T1000 (cell line): ENCODE measurements at regions not wholly inside any gene's neighbourhood (a gene's known extent, or its start where the extent isn't known, plus 50 kb on each side); places are given as distances from the start of the nearest gene placed in this dataset.
"Not testable (repeated sequence)": the region's sequence is repeated elsewhere in the genome, so short reads cannot be mapped to it uniquely, and the experiment has no call there.

Experiments used
- DNase-seq: peaks from one replicate; lab custom pipeline; 2025; ENCODE audit warnings: mixed read lengths; lab: John Stamatoyannopoulos, UW

DNA sequence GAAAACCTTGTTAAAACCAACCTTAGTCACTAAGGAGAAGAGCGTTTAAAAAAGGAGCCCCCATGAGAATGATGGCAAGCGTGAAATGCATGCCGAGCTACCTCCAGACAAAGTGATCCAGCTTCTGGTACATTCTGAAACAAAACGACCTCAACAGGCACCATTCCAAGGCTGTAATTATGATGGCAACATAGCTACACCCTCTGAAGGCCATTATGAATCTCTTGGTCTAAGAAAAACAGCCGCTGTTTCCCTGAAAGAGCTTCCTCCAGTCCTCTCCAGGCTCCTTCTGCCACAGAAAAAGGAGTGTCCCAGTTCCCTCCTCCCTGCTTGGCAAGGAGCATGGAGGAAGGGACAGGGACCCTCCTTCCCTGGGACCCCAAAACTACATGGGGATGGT, 50.0 kb upstream of the ABLIM1 start:
- no peak for DNase-seq

- no peak for DNase-seq
These were observed 50.8 kb upstream of the ABLIM1 start for GRCh38 chr10:114708717-114709335.

DNA sequence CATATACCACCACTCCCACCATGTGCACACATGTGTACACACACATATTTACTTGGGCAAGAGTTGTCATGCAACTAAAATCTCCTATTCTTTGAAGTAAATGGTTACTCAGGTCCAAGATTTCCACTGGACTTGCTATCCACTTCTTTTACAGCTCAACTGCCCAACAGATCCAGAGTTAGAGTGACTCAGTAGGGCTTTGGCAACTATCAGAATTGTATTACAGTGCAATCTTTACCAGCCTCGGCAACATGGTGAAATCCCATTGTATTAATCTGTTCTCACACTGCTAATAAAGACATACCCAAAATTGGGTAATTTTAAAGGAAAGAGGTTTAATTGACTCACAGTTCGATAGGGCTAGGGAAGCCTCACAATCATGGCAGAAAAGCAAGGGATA, 51.9 kb upstream of the ABLIM1 start:
- DNase-seq = no peak

- DNase-seq = no peak
These were observed 53.2 kb upstream of the ABLIM1 start for GRCh38 chr10:114711176-114711868.

DNA sequence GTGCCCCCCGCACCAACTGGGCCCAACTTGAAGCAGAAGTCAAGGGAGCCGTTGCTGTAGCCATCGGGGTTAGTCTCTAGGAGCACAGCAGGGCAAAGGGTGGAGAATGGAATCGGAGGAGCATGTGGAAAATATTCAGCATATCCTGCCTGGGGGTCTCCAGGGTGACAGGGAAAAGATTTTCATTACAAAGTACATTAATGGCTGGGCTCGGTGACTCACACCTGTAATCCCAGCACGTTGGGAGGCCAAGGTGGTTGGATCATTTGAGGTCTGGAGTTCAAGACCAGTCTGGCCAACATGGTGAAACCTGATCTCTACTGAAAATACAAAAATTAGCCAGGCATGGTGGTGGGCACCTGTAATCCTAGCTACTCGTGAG, 53.8 kb upstream of the ABLIM1 start:
- no peak for DNase-seq

- no peak for DNase-seq
These were observed 55.5 kb upstream of the ABLIM1 start for GRCh38 chr10:114713525-114714090.

DNA sequence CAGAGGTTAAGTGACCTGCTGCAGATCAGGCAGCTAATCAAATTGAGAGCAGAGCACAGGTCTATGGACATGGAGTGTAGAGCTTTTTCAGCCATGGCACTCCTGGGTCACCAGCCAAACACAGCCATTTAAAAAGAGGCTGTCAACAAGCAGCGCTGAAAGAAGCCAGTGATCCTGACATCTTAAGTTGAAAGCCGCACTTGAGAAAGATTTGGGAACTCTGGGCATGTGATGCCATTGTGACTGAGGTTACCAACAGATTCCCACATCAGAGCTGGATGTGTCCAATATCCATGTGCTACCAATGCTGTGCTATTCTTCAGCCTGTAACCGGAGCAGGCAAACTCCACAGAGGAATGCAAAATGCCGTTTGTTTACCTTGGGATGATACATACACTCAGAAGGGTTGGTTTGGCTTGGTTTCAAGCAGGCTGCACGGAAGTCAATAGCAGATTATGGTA, 56.2 kb upstream of the ABLIM1 start:
- peak; percentile 38 for DNase-seq

GRCh38 chr10:114715171-114715670, 57.1 kb upstream of the ABLIM1 start:
- DNase-seq = no peak

DNA sequence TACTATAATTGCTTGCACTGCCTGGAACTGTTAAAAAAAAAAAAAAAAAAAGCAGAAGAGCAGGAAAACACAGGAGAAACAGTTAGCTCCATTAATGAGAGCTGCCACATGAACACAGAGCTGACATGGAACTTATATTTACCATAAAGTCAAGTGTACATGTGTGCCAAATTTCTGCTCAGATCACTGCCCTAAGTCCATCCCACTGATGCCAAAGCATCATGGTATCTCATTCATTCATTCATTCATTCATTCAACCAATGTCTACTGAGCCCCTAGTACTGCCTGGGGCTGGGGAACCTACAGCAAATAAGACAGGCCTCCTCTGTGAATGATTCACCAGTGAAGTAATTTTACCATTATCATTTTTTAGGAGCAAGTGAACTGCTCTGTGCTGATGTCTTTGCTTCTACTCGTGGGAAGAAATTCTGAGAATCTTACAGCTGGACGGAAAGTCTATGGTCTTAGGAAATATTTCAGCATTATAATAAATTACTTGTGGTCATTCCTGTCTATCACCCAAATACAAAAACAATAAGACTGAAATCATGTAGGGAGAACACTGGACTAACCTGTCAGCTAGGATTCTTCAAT, 58.8 kb upstream of the ABLIM1 start:
- DNase-seq = no peak

DNA sequence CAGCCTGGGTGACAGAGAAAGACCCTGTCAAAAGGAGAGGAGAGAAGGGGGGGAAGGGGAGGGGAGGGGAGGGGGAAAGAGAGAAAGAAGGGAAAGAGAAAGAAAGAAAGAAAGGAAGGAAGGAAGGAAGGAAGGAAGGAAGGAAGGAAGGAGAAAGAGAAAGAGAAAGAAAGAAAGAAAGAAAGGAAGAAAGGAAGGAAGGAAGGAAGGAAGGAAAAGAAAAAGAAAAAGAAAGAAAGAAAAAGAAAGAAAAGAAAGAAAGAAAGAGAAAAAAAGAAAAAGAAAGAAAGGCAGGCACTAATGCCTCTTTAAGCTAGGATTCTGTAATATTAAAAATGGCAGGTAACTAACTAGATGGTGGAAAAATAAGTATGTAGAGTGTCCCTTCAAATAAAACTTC, 59.8 kb upstream of the ABLIM1 start:
- DNase-seq = not testable (repeated sequence)

DNA sequence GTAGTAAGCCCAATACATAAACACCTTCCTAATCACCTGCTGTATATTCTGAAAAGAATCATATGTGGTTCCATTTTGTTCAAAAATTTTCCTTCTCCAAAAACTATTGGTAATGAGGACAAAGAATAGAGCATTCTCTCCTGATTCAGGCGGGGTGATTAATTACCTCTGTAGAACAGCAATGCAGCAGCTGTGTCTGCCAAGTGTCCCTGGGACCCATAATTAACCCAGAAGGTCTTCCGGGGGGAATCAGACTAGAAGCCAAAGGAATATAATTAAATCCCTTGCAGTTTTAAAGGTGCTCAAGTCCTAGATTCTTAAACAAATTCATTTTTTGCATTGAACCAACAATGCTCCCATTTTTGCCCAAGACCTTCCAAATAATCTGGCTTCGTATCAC, 60.3 kb upstream of the ABLIM1 start:
- no peak for DNase-seq

GRCh38 chr10:114719311-114719710, 61.2 kb upstream of the ABLIM1 start:
- DNase-seq = no peak

GRCh38 chr10:114720023-114720422, 61.9 kb upstream of the ABLIM1 start:
- not testable (repeated sequence) for DNase-seq

DNA sequence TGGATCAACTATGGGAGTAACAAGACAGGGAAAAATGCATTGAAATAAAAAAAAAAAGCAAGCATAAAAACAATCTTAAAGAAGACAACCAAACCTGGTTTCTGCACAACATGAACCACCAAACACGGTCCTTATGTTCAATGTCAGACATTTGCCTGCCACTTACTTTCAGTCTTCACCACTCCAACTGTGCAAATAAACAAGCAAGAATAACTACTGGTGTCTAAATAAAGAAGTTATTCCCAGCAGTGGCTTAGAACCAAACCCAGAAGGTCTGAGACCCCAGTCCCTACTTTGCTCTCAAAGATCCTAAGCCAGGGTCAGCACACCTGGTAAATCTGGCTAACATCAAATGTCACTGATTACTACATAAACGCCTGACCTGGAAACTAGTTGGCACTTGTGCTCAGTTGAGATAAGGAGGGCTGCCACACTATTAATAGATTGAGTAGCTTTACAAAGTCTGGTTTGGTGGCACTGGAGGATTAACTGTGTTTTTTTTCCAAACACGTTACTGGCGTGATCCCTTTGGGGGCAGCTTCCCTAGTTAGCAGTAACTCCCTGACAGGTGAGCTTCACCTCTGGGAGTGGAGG, 62.7 kb upstream of the ABLIM1 start:
- no peak for DNase-seq

- DNase-seq = not testable (repeated sequence)
These were observed 64.1 kb upstream of the ABLIM1 start for GRCh38 chr10:114722136-114722535.

- DNase-seq = no peak
These were observed 65.3 kb upstream of the ABLIM1 start for GRCh38 chr10:114723361-114723760.

- DNase-seq = no peak
These were observed 66.1 kb upstream of the ABLIM1 start for GRCh38 chr10:114723991-114724715.

DNA sequence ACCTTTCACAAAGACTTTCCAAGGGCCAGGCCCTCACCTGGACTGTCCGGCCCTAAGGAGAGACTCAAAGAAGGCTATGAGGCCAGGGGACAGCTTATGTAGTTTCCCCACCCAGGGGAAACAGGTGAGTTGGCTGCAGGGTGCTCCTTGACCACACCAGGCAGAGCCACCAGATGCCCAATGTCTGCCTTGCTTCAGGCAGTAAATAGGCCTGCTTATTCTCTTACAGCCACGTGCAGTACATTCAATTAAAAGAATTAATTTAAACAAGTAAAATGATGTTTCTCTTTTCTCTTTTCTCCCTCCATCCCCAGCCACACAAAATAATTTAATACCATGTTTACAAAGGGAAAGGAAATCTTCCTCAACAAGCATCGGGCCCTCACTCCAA, 66.6 kb upstream of the ABLIM1 start:
- DNase-seq = no peak

DNA sequence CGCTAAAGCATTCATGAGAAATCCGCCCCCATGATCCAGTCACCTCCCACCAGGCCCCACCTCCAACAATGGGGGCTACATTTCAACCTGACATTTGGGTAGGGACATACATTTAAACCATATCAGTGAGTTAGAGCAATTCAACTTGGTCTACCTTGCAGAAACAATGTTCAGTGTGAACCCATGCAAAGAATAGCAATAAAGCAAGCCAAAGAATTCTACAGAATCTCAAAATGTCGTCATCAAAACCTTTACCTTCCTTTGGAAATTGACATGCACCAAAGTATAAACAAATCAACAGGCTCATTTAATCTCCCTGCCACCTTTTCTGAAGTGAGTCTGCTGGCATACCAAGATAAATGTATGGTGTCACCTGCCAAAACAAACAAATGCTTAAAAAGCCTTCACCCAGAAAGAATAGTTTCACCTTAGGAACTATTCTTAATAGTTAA, 68.8 kb upstream of the ABLIM1 start:
- no peak for DNase-seq

- no peak for DNase-seq
These were observed 70.2 kb upstream of the ABLIM1 start for GRCh38 chr10:114728325-114728724.

- no peak for DNase-seq
These were observed 71.1 kb upstream of the ABLIM1 start for GRCh38 chr10:114729103-114729659.
